Stimulated activated CD4-positive, alpha-beta T cell treated with anti-CD3 and anti-CD28 coated beads, Interleukin-1b, Interleukin-23, amount 100 ng/mL, for 24 hours (primary cell): ENCODE measurements at regions not wholly inside any gene's neighbourhood (a gene's known extent, or its start where the extent isn't known, plus 50 kb on each side); places are given as distances from the start of the nearest gene placed in this dataset.
"Not testable (repeated sequence)": the region's sequence is repeated elsewhere in the genome, so short reads cannot be mapped to it uniquely, and the experiment has no call there.

Experiments used
- DNase-seq, 4 experiments: peaks; one replicate each; pipeline ENCODE4 v3.0.0-alpha.2; 2020; ENCODE audit warnings: low read depth in 4 of 4, low spot score in 1 of 4

- DNase-seq: no peak
These were observed 671.9 kb upstream of the USP24 start for GRCh38 chr1:55886856-55887712.

- no peak for DNase-seq
These were observed 670.5 kb upstream of the USP24 start for GRCh38 chr1:55885619-55886018.

GRCh38 chr1:55882931-55883330 is 667.8 kb upstream of the USP24 start:
- DNase-seq: no peak

- DNase-seq: no peak
These were observed 664.2 kb upstream of the USP24 start for GRCh38 chr1:55879346-55879745.

GRCh38 chr1:55877437-55878232 is 662.5 kb upstream of the USP24 start:
- no peak for DNase-seq

GRCh38 chr1:55876276-55877060 is 661.3 kb upstream of the USP24 start:
- DNase-seq: no peak

GRCh38 chr1:55870106-55870505 is 654.9 kb upstream of the USP24 start:
- DNase-seq: no peak

- no peak for DNase-seq
These were observed 653.9 kb upstream of the USP24 start for GRCh38 chr1:55869065-55869464.

GRCh38 chr1:55868026-55868425 is 652.9 kb upstream of the USP24 start:
- no peak for DNase-seq

GRCh38 chr1:55867304-55867843 is 652.2 kb upstream of the USP24 start:
- no peak for DNase-seq

GRCh38 chr1:55865778-55866177 is 650.6 kb upstream of the USP24 start:
- not testable (repeated sequence) for DNase-seq

- DNase-seq: no peak
These were observed 649.1 kb upstream of the USP24 start for GRCh38 chr1:55864251-55864650.

GRCh38 chr1:55861676-55862340 is 646.6 kb upstream of the USP24 start:
- DNase-seq: no peak

GRCh38 chr1:55860798-55861519 is 645.8 kb upstream of the USP24 start:
- DNase-seq: no peak

GRCh38 chr1:55860326-55860725 is 645.2 kb upstream of the USP24 start:
- DNase-seq: no peak

- no peak for DNase-seq
These were observed 639.7 kb upstream of the USP24 start for GRCh38 chr1:55854911-55855310.

- no peak for DNase-seq
These were observed 633.7 kb upstream of the USP24 start for GRCh38 chr1:55848906-55849305.

GRCh38 chr1:55846051-55846450 is 630.9 kb upstream of the USP24 start:
- no peak for DNase-seq

GRCh38 chr1:55844322-55844721 is 629.2 kb upstream of the USP24 start:
- no peak for DNase-seq

- no peak for DNase-seq
These were observed 624.5 kb upstream of the USP24 start for GRCh38 chr1:55839626-55840025.
